AG09309 (cell line): ENCODE measurements at regions not wholly inside any gene's neighbourhood (a gene's known extent, or its start where the extent isn't known, plus 50 kb on each side); places are given as distances from the start of the nearest gene placed in this dataset.

Experiments used
- DNase-seq: peaks from one replicate; pipeline ENCODE4 v3.0.0-alpha.2; 2010; ENCODE audit warnings: low read depth
- H3K4me3 ChIP-seq: 2 replicates; pipeline ENCODE4 v1.5.1; 2011; ENCODE audit warnings: mild to moderate bottlenecking, low read depth, low read length, moderate library complexity; ENCODE audit not compliant: control insufficient read depth
- TF ChIP-seq, protein P1 (sequence below): IDR thresholded peaks from 2 replicates; pipeline ENCODE4 v1.5.1; 2011; ENCODE audit warnings: mild to moderate bottlenecking, low read depth, low read length, inconsistent platforms; ENCODE audit not compliant: insufficient read depth, control insufficient read depth; ENCODE audit errors: missing control alignments

DNA sequence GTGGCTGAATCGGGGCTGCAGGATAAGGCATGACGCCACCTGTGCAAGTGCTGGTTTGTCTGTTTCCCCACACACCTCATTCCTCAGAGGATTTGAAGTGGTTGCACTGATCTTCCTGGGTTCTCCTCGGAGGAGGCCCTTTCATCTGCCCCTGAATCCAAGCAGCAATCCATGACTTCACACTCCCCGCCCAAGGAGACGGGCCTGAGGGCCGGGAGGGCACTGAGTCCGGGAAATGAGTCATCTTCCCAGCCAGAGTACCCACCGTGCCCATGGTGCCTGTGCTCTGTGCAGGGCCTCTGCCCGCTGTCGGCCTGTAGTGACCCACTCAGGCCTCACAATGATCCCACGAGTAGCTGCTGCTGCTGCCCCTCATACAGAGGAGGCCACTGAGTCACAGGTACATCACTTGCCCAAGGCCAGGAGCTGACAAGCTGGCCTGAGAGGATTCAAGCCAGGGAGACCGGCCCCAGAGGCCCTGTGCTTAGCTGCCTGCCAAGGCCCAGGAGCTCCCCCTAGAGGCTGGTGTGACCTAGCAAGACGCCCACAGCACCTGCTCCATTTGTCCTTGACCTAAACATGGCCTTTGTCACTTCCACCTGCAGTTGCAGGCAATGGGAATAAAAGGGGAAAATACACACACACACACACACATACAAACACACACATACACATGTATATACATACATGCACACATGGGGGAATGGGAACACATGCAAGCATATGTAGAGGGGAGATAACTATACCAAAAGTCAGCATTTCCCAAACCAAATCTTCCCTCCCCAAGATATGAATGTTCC, 240.0 kb downstream of the C16orf95 start:
- no peak for DNase-seq
- TF ChIP-seq, protein P1, sequence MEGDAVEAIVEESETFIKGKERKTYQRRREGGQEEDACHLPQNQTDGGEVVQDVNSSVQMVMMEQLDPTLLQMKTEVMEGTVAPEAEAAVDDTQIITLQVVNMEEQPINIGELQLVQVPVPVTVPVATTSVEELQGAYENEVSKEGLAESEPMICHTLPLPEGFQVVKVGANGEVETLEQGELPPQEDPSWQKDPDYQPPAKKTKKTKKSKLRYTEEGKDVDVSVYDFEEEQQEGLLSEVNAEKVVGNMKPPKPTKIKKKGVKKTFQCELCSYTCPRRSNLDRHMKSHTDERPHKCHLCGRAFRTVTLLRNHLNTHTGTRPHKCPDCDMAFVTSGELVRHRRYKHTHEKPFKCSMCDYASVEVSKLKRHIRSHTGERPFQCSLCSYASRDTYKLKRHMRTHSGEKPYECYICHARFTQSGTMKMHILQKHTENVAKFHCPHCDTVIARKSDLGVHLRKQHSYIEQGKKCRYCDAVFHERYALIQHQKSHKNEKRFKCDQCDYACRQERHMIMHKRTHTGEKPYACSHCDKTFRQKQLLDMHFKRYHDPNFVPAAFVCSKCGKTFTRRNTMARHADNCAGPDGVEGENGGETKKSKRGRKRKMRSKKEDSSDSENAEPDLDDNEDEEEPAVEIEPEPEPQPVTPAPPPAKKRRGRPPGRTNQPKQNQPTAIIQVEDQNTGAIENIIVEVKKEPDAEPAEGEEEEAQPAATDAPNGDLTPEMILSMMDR, result peak; percentile 66
- no peak overlapping the region for H3K4me3 ChIP-seq

DNA sequence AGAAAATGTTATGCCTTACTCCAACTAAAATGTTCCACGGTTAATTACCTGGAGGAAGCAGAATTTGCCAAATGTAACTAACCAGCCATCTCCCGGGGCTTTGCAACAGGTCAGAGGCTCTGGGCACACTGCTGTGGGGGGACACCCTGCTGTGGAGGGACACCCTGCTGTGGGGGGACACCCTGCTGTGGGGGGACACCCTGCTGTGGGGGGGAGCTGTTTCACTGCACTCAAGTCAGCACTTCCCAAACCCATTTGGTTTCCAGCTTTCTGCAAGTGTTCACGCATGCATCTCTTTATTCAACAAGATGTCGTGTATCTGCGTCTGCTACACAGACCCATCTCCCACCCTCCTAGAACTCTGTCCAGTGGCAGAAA, 239.5 kb downstream of the C16orf95 start:
- H3K4me3 ChIP-seq, result no peak overlapping the region
- DNase-seq, result no peak
- TF ChIP-seq, protein P1, result no peak

DNA sequence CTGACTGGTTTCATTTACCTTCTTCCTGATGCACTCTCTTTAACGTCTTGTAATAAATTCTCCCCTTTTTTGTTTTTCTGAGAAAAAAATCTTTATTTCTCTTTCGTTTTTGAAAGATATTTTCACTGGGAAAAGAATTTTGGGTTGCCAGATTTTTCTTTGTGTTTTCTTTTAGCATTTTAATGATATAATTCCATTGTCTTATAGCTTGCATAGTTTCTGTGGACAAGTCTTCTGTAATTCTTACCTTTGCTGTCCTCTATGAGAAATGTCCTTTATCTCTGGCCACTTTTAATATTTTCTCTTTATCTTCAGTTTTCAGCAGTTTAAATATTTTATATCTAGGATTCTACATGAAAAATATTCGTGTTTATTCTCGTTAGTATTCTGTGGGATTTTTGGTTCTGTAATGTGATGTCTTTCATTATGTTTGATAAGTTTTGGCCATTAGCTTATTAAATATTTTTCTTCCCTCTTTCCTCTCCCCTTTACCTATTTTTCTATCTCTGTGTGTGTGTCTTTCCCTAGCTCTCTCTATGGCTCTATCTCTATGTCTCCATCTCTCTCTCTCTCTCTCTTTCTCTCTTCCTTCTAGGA, 236.5 kb downstream of the C16orf95 start:
- no peak for DNase-seq
- TF ChIP-seq, protein P1, result no peak
- H3K4me3 ChIP-seq, result no peak overlapping the region

DNA sequence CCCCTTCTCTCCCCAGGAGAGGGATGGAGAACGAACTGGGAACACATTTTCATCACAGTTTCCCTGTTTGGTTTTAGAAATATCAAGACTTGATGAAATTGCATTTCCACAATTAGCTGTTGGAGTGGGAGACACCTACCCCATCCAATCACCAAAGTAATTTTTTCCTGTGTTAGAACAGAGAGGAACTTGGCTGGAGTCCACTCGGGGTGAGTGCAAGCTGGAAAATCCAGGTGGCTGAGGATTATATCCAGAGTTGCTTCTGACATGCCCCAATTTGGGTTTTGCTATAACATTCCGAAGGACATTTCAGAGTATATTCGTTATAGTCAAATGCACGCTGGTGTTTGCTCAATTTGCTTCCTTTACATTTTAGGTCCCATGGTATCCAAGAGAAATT, 231.8 kb downstream of the C16orf95 start:
- TF ChIP-seq, protein P1, result no peak
- no peak for DNase-seq
- no peak overlapping the region for H3K4me3 ChIP-seq

DNA sequence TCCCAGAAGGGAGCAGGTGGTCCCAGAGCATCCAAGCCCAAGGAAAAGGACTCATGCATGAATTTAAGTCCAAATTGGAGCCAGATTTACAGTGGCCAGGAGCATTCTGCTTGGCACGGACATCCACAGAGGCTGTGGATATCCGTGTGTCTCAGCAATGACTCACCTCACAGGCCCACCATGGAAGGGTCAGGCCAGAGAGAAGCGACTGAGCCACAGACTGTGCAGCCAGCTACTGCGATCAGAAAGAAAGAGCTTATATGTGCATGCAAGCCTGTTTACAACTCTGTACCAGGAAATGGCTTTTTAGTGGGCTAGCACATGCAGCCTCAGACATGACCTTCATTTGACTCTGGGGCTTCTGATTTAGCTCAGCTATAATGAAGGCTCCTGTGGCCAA, 231.0 kb downstream of the C16orf95 start:
- TF ChIP-seq, protein P1, result no peak
- H3K4me3 ChIP-seq, result no peak overlapping the region
- DNase-seq, result peak; percentile 45

DNA sequence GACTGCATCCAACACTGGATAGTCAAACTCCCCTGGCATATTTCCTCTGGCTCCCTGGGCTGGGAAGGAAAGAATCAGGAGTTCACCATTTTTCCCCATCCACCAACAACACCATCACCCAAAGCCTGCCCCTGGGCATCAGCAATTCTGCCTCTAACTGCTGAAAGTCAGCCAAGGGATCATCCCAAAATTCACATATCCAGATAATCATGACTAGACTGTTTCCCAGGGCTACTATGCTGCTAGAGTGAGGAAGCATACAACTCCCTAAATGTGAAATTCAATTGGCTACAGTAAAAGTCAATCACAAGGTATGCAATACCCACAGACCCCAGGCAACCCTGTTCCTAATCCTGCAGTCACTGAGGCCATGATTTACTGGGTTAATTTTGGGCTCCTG, 230.6 kb downstream of the C16orf95 start:
- TF ChIP-seq, protein P1, result no peak
- DNase-seq, result peak; percentile 24
- no peak overlapping the region for H3K4me3 ChIP-seq
